LoVo (cell line): ENCODE measurements at regions not wholly inside any gene's neighbourhood (a gene's known extent, or its start where the extent isn't known, plus 50 kb on each side); places are given as distances from the start of the nearest gene placed in this dataset.
"Not testable (repeated sequence)": the region's sequence is repeated elsewhere in the genome, so short reads cannot be mapped to it uniquely, and the experiment has no call there.

Source experiments
- DNase-seq: peaks from one replicate; pipeline ENCODE4 v3.0.0-alpha.2; 2016; ENCODE audit warnings: low spot score

GRCh38 chr3:159726231-159726964, 262.2 kb upstream of the IL12A start:
- peak; percentile 69 for DNase-seq

GRCh38 chr3:159727506-159727905, 261.1 kb upstream of the IL12A start:
- no peak for DNase-seq

- DNase-seq = no peak
These were observed 257.4 kb upstream of the IL12A start for GRCh38 chr3:159731254-159731653.

- no peak for DNase-seq
These were observed 256.2 kb upstream of the IL12A start for GRCh38 chr3:159732172-159733111.

GRCh38 chr3:159733194-159733860, 255.3 kb upstream of the IL12A start:
- no peak for DNase-seq

GRCh38 chr3:159734681-159735080, 254.0 kb upstream of the IL12A start:
- DNase-seq = no peak

- DNase-seq = no peak
These were observed 249.5 kb upstream of the IL12A start for GRCh38 chr3:159739166-159739565.

- no peak for DNase-seq
These were observed 248.7 kb upstream of the IL12A start for GRCh38 chr3:159739969-159740368.

GRCh38 chr3:159741281-159741680, 247.4 kb upstream of the IL12A start:
- DNase-seq = no peak

GRCh38 chr3:159748425-159748824, 240.2 kb upstream of the IL12A start:
- DNase-seq = peak; percentile 26

GRCh38 chr3:159749406-159749805, 239.2 kb upstream of the IL12A start:
- no peak for DNase-seq

- no peak for DNase-seq
These were observed 237.5 kb upstream of the IL12A start for GRCh38 chr3:159751146-159751545.

GRCh38 chr3:159751752-159752151, 236.9 kb upstream of the IL12A start:
- no peak for DNase-seq

GRCh38 chr3:159756279-159757207, 232.1 kb upstream of the IL12A start:
- DNase-seq = not testable (repeated sequence)

- DNase-seq = no peak
These were observed 231.1 kb upstream of the IL12A start for GRCh38 chr3:159757341-159758060.

GRCh38 chr3:159760046-159760445, 228.6 kb upstream of the IL12A start:
- no peak for DNase-seq

GRCh38 chr3:159761369-159761768, 227.3 kb upstream of the IL12A start:
- no peak for DNase-seq

GRCh38 chr3:159761848-159762635, 226.6 kb upstream of the IL12A start:
- peak; percentile 83 for DNase-seq

GRCh38 chr3:159763011-159763601, 225.5 kb upstream of the IL12A start:
- peak; percentile 51 for DNase-seq
